GM23248 (cell line): ENCODE measurements at regions not wholly inside any gene's neighbourhood (a gene's known extent, or its start where the extent isn't known, plus 50 kb on each side); places are given as distances from the start of the nearest gene placed in this dataset.

Source experiments
- EZH2 ChIP-seq: fragments of 200-600 bp; sonication (generic); IDR thresholded peaks from 2 replicates; pipeline ENCODE4 v1.6.1; 2018; ENCODE audit warnings: antibody characterized with exemption, mild to moderate bottlenecking; ENCODE audit not compliant: insufficient read depth, poor library complexity, severe bottlenecking
- EZH2phosphoT487 ChIP-seq: fragments of 200-600 bp; sonication (generic); IDR thresholded peaks from 2 replicates; pipeline ENCODE4 v1.6.1; 2018; ENCODE audit warnings: antibody characterized with exemption, moderate library complexity, mild to moderate bottlenecking, low read depth; ENCODE audit not compliant: insufficient read depth

GRCh38 chr1:116847688-116848531, 61.8 kb upstream of the PTGFRN start:
- TF ChIP-seq EZH2 (no peak), EZH2phosphoT487 (no peak)
